GM23338 (cell line): ENCODE measurements at regions not wholly inside any gene's neighbourhood (a gene's known extent, or its start where the extent isn't known, plus 50 kb on each side); places are given as distances from the start of the nearest gene placed in this dataset.

ENCODE experiments used
- CREB1 ChIP-seq: fragments of 250-450 bp; sonication (Bioruptor Pico); IDR thresholded peaks from 2 replicates; pipeline ENCODE4 v1.5.0; 2020; ENCODE audit warnings: low read depth, mild to moderate bottlenecking, moderate library complexity
- CTCF ChIP-seq, 2 experiments: fragments of 200-600 bp in 1 of 2; sonication (generic) in 1 of 2; conservative IDR thresholded peaks; 2 replicates each; pipeline versions ENCODE4 v1.5.1 to v1.6.1; 2016 to 2017; ENCODE audit warnings: antibody characterized with exemption in 2 of 2, low read depth in 2 of 2, mild to moderate bottlenecking in 2 of 2, moderate library complexity in 1 of 2
- EZH2phosphoT487 ChIP-seq: fragments of 200-600 bp; sonication (generic); IDR thresholded peaks from one replicate; pipeline ENCODE4 v1.8.1; 2018; ENCODE audit warnings: antibody characterized with exemption; ENCODE audit not compliant: unreplicated experiment
- JUNB ChIP-seq: IDR thresholded peaks from one replicate; pipeline ENCODE4 v1.6.1; 2016; ENCODE audit warnings: antibody characterized with exemption; ENCODE audit not compliant: unreplicated experiment
- POLR2AphosphoS5 ChIP-seq: IDR thresholded peaks from 2 replicates; pipeline ENCODE4 v1.6.1; 2016; ENCODE audit warnings: antibody characterized with exemption, low read depth
- REST ChIP-seq: IDR thresholded peaks from one replicate; pipeline ENCODE4 v1.6.1; 2018; ENCODE audit warnings: antibody characterized with exemption; ENCODE audit not compliant: unreplicated experiment
- ZNF331 ChIP-seq: fragments of 250-450 bp; sonication (Bioruptor Pico); IDR thresholded peaks from 2 replicates; pipeline ENCODE4 v1.5.0; 2020; ENCODE audit warnings: low read depth, mild to moderate bottlenecking, moderate library complexity

- no peak for TF ChIP-seq CTCF (conservative IDR thresholded peaks at IDR 0.05; ENCODE audit: low read depth in 2 of 2)
- no peak for TF ChIP-seq POLR2AphosphoS5
- TF ChIP-seq ZNF331 (CRISPR knock-in tag) = no peak
- no peak for TF ChIP-seq JUNB
- TF ChIP-seq EZH2phosphoT487 = no peak
- TF ChIP-seq REST = no peak
- TF ChIP-seq CREB1 (CRISPR knock-in tag) = no peak
Observed at GRCh38 chr5:96226941-96227552, 206.0 kb downstream of the PCSK1 start.
